HepG2 (cell line): ENCODE measurements at regions not wholly inside any gene's neighbourhood (a gene's known extent, or its start where the extent isn't known, plus 50 kb on each side); places are given as distances from the start of the nearest gene placed in this dataset.

Source experiments
- CREM ChIP-seq, 2 experiments: sonication (generic) in 1 of 2; formaldehyde crosslinking in 1 of 2; IDR thresholded peaks; 2 replicates each; pipeline versions ENCODE4 v1.4.0 to v1.6.1; 2016 to 2020; ENCODE audit warnings: antibody characterized with exemption in 1 of 2, mild to moderate bottlenecking in 1 of 2, missing genetic modification reagents in 1 of 2
- GATAD2A ChIP-seq: IDR thresholded peaks from 2 replicates; pipeline ENCODE4 v1.6.1; 2016
- MBD4 ChIP-seq: IDR thresholded peaks from 2 replicates; pipeline ENCODE4 v1.6.1; 2012; ENCODE audit warnings: low read length, inconsistent platforms, borderline replicate concordance
- RBM22 ChIP-seq: fragments of 200-400 bp; formaldehyde crosslinking; optimal IDR thresholded peaks from 2 replicates; pipeline ENCODE3; 2017; ENCODE audit warnings: mild to moderate bottlenecking, low read length, moderate library complexity
- SMAD1 ChIP-seq: sonication (generic); formaldehyde crosslinking; IDR thresholded peaks from 2 replicates; pipeline ENCODE4 v1.4.0; 2020; ENCODE audit warnings: missing genetic modification reagents, low read depth, mild to moderate bottlenecking, borderline replicate concordance
- TFDP2 ChIP-seq: sonication (generic); formaldehyde crosslinking; IDR thresholded peaks from 2 replicates; pipeline ENCODE4 v1.4.0; 2020; ENCODE audit warnings: missing genetic modification reagents
- ZNF274 ChIP-seq: sonication (generic); formaldehyde crosslinking; IDR thresholded peaks from 2 replicates; pipeline ENCODE4 v1.5.1; 2020; ENCODE audit warnings: mild to moderate bottlenecking, missing genetic modification reagents
- ZNF530 ChIP-seq: sonication (generic); formaldehyde crosslinking; IDR thresholded peaks from 2 replicates; pipeline ENCODE4 v1.5.0; 2020; ENCODE audit warnings: low read depth, mild to moderate bottlenecking, missing genetic modification reagents

DNA sequence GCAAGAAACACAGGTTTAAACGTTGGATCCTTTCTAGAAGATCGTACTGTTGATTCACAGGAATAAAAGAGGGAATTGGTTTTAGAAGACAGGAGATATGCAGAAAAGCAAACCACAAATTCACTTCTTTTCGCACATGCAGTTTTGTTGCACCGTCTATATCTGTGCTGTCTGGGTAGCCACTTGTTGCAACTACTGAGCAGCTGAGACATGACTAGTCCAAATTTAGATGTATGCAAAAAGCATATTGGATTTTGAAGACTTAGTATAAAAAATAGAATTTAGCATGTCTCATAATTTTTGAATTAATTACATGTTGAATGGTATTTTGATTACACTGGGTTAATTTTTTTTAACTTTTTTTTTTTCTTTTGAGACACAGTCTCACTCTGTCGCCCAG is 176.3 kb downstream of the KLF12 start:
- no peak for TF ChIP-seq ZNF530 (CRISPR knock-in tag)
- TF ChIP-seq TFDP2: no peak
- no peak for TF ChIP-seq SMAD1
- TF ChIP-seq RBM22: no peak
- TF ChIP-seq MBD4: no peak
- TF ChIP-seq CREM (IDR thresholded peaks at IDR 0.05): no peak
- TF ChIP-seq CREM (CRISPR knock-in tag; IDR thresholded peaks at IDR 0.05): no peak
- TF ChIP-seq ZNF274 (CRISPR knock-in tag): no peak
- TF ChIP-seq GATAD2A (CRISPR knock-in tag): no peak
